EH (cell line): ENCODE measurements at regions not wholly inside any gene's neighbourhood (a gene's known extent, or its start where the extent isn't known, plus 50 kb on each side); places are given as distances from the start of the nearest gene placed in this dataset.

Experiments
- DNase-seq: peaks from one replicate; pipeline ENCODE4 v3.0.0-alpha.2; 2015; ENCODE audit warnings: low read depth

DNA sequence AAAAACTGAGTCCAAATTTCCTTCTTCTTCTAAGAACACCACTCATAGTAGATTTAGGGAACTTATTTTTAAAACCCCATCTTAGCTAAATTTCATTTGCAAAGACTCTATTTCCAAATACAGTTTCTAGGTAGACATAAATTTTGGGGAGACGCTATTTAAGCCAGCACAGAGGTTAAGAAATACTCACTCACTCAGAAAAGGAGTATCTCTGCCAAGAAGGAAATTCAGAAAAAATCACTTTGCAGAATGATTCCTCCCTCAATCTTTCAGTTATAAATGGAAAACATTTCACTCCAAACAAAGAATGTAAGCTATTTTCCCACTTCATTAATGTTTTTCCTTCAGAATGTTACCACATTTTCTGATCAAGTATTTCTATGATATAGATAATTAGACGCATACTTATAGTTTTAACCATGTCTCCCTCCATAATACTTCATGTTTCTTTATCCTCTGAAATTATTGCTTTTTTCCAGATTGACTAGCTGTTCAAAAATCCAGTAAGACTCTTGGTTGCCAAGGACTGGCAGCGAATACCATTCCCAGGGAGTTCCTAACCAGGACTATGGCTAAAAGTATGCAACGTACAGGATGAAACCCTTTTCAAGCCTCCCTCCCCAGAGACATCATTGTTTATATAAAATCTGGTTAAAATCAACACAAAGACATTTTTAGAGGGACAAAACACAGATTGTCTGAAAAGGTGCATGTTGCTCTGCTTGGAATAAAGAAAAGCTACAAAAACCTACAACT, 52.5 kb upstream of the RXFP2 start:
- DNase-seq, result peak; percentile 15
